Liver (tissue), 8 donors: ENCODE measurements at regions not wholly inside any gene's neighbourhood (a gene's known extent, or its start where the extent isn't known, plus 50 kb on each side); places are given as distances from the start of the nearest gene placed in this dataset.

Experiments
- DNase-seq: peaks from one replicate; pipeline ENCODE4 v3.0.0-alpha.2; 2017; ENCODE audit warnings: low spot score
- H3K27ac ChIP-seq, 2 donors: one replicate each; pipeline ENCODE4 v1.7.0; 2013; ENCODE audit warnings: inconsistent platforms in 2 of 2, low read length in 2 of 2, control low read depth in 1 of 2, low read depth in 1 of 2, mild to moderate bottlenecking in 1 of 2
- H3K27me3 ChIP-seq, 4 donors: one replicate each; pipeline versions ENCODE4 v1.6.1 to v1.7.0; 2013; ENCODE audit warnings: low read length in 3 of 4, inconsistent platforms in 1 of 4, mild to moderate bottlenecking in 1 of 4, moderate library complexity in 1 of 4; ENCODE audit not compliant: control insufficient read depth in 4 of 4, insufficient read depth in 4 of 4
- H3K36me3 ChIP-seq, 4 donors: one replicate each; pipeline versions ENCODE4 v1.6.1 to v1.7.0; 2013; ENCODE audit warnings: low read length in 3 of 4, mild to moderate bottlenecking in 3 of 4, low read depth in 1 of 4, moderate library complexity in 1 of 4; ENCODE audit not compliant: control insufficient read depth in 4 of 4, insufficient read depth in 3 of 4
- H3K4me1 ChIP-seq, 4 donors: one replicate each; pipeline versions ENCODE4 v1.6.1 to v1.7.0; 2013; ENCODE audit warnings: low read length in 3 of 4, mild to moderate bottlenecking in 3 of 4, moderate library complexity in 1 of 4; ENCODE audit not compliant: control insufficient read depth in 4 of 4, insufficient read depth in 4 of 4
- H3K4me3 ChIP-seq, 3 donors: one replicate each; pipeline versions ENCODE4 v1.6.1 to v1.7.0; 2013; ENCODE audit warnings: low read length in 3 of 3, control low read depth in 1 of 3, low read depth in 1 of 3, mild to moderate bottlenecking in 1 of 3
- H3K9ac ChIP-seq, 2 donors: one replicate each; pipeline ENCODE4 v1.7.0; 2013; ENCODE audit warnings: low read length in 2 of 2, mild to moderate bottlenecking in 2 of 2, moderate library complexity in 2 of 2, control low read depth in 1 of 2, low read depth in 1 of 2
- H3K9me3 ChIP-seq, 4 donors: one replicate each; pipeline versions ENCODE4 v1.6.1 to v1.7.0; 2013; ENCODE audit warnings: low read length in 3 of 4; ENCODE audit not compliant: control insufficient read depth in 4 of 4
- EGR1 ChIP-seq, 2 donors: IDR thresholded peaks; 2 replicates each; pipeline ENCODE4 v1.6.1; 2016 to 2018; ENCODE audit warnings: antibody characterized with exemption in 2 of 2, low read depth in 2 of 2
- FOXA1 ChIP-seq: IDR thresholded peaks from 2 replicates; pipeline ENCODE4 v1.6.1; 2016; ENCODE audit warnings: antibody characterized with exemption
- FOXA2 ChIP-seq: IDR thresholded peaks from 2 replicates; pipeline ENCODE4 v1.6.1; 2016; ENCODE audit warnings: antibody characterized with exemption
- GABPA ChIP-seq, 2 donors: IDR thresholded peaks in 1 of 2; conservative IDR thresholded peaks in 1 of 2; 2 replicates each; pipeline ENCODE4 v1.6.1; 2016; ENCODE audit warnings: antibody characterized with exemption in 2 of 2, mild to moderate bottlenecking in 1 of 2, moderate library complexity in 1 of 2
- HNF4A ChIP-seq, 2 donors: conservative IDR thresholded peaks; 2 replicates each; pipeline ENCODE4 v1.6.1; 2016; ENCODE audit warnings: antibody characterized with exemption in 2 of 2, mild to moderate bottlenecking in 2 of 2
- HNF4G ChIP-seq: IDR thresholded peaks from 2 replicates; pipeline ENCODE4 v1.6.1; 2016; ENCODE audit warnings: antibody characterized with exemption
- JUND ChIP-seq, 2 donors: IDR thresholded peaks; 2 replicates each; pipeline ENCODE4 v1.6.1; 2016; ENCODE audit warnings: antibody characterized with exemption in 2 of 2
- NR2F2 ChIP-seq: IDR thresholded peaks from 2 replicates; pipeline ENCODE4 v1.6.1; 2016; ENCODE audit warnings: antibody characterized with exemption
- RAD21 ChIP-seq, 2 donors: IDR thresholded peaks; 2 replicates each; pipeline ENCODE4 v1.6.1; 2016; ENCODE audit warnings: antibody characterized with exemption in 2 of 2, mild to moderate bottlenecking in 2 of 2
- RXRA ChIP-seq, 2 donors: IDR thresholded peaks; 2 replicates each; pipeline ENCODE4 v1.6.1; 2017 to 2018; ENCODE audit warnings: antibody characterized with exemption in 2 of 2, mild to moderate bottlenecking in 1 of 2
- SP1 ChIP-seq: IDR thresholded peaks from 2 replicates; pipeline ENCODE4 v1.6.1; 2018; ENCODE audit warnings: antibody characterized with exemption, mild to moderate bottlenecking
- TAF1 ChIP-seq: conservative IDR thresholded peaks from 2 replicates; pipeline ENCODE4 v1.6.1; 2016; ENCODE audit warnings: antibody characterized with exemption, mild to moderate bottlenecking
- YY1 ChIP-seq: IDR thresholded peaks from 2 replicates; pipeline ENCODE4 v1.6.1; 2016; ENCODE audit warnings: antibody characterized with exemption, mild to moderate bottlenecking
- WGBS: extraction: QIAGEN DNeasy Blood & Tissue Kit; methylation state at CpG from one replicate; pipeline ENCODE4 v1.1.7; 2013; 5-methylcytosine and 5-hydroxymethylcytosine counted together
- TF ChIP-seq, protein P1 (sequence below): IDR thresholded peaks from 2 replicates; pipeline ENCODE4 v1.6.1; 2016; ENCODE audit warnings: antibody characterized with exemption, mild to moderate bottlenecking
- TF ChIP-seq, protein P2 (sequence below): IDR thresholded peaks from 2 replicates; pipeline ENCODE4 v1.6.1; 2016; ENCODE audit warnings: antibody characterized with exemption
- TF ChIP-seq, protein P3 (sequence below): fragments of 150-350 bp; IDR thresholded peaks from 2 replicates; pipeline ENCODE4 v1.5.1; 2017; ENCODE audit warnings: improper control_type of control experiment, low read depth, low read length; ENCODE audit not compliant: missing input control
- TF ChIP-seq, protein P4 (sequence below): IDR thresholded peaks from 2 replicates; pipeline ENCODE4 v1.6.1; 2016; ENCODE audit warnings: antibody characterized with exemption
- TF ChIP-seq, protein P5 (sequence below): IDR thresholded peaks from 2 replicates; pipeline ENCODE4 v1.6.1; 2016; ENCODE audit warnings: antibody characterized with exemption
- donor health status: healthy.
- donor health status: healthy.
- donor health status: healthy.
- donor health status: healthy.
- donor health status: healthy.

DNA sequence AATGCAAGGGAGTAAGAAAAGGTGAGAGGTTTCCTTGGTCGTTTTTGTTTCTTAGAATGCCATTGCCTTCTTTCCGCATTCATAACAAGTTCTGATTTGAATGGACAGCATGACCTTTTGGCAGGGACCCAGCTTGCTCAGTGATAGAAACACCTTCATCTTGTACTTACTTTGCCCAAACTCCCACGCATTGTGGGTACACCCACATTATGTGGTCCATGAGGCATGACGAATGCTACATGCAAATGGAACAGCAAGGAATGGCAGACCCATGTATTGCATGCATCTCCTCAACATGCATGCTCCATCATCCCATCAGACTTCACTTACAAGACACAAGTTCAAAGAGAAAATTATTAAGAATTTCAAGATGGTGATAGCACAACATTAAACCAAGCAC is 102.8 kb downstream of the CDC7 start:
- no peak overlapping the region for H3K4me3 ChIP-seq
- H3K27me3 ChIP-seq, result no peaks in the 10 kb centered on the region
- WGBS, result 93% methylated on average over 4 of the region's 4 CpGs
- H3K27ac ChIP-seq, result no peak overlapping the region
- H3K36me3 ChIP-seq, result no peaks in the 10 kb centered on the region
- DNase-seq, result no peak
- no peaks in the 10 kb centered on the region for H3K4me1 ChIP-seq
- H3K9ac ChIP-seq, result no peak overlapping the region
- TF ChIP-seq RXRA (IDR thresholded peaks at IDR 0.05) (no peak), SP1 (no peak), HNF4G (no peak), JUND (IDR thresholded peaks at IDR 0.05) (no peak), TAF1 (no peak), EGR1 (IDR thresholded peaks at IDR 0.05; ENCODE audit: low read depth in 2 of 2) (no peak), RAD21 (IDR thresholded peaks at IDR 0.05) (no peak), FOXA2 (no peak), FOXA1 (no peak), GABPA (IDR thresholded peaks at IDR 0.05 in 1 of 2, conservative IDR thresholded peaks at IDR 0.05 in 1 of 2) (no peak), YY1 (no peak), HNF4A (conservative IDR thresholded peaks at IDR 0.05) (no peak), NR2F2 (no peak)
- TF ChIP-seq, protein P1, sequence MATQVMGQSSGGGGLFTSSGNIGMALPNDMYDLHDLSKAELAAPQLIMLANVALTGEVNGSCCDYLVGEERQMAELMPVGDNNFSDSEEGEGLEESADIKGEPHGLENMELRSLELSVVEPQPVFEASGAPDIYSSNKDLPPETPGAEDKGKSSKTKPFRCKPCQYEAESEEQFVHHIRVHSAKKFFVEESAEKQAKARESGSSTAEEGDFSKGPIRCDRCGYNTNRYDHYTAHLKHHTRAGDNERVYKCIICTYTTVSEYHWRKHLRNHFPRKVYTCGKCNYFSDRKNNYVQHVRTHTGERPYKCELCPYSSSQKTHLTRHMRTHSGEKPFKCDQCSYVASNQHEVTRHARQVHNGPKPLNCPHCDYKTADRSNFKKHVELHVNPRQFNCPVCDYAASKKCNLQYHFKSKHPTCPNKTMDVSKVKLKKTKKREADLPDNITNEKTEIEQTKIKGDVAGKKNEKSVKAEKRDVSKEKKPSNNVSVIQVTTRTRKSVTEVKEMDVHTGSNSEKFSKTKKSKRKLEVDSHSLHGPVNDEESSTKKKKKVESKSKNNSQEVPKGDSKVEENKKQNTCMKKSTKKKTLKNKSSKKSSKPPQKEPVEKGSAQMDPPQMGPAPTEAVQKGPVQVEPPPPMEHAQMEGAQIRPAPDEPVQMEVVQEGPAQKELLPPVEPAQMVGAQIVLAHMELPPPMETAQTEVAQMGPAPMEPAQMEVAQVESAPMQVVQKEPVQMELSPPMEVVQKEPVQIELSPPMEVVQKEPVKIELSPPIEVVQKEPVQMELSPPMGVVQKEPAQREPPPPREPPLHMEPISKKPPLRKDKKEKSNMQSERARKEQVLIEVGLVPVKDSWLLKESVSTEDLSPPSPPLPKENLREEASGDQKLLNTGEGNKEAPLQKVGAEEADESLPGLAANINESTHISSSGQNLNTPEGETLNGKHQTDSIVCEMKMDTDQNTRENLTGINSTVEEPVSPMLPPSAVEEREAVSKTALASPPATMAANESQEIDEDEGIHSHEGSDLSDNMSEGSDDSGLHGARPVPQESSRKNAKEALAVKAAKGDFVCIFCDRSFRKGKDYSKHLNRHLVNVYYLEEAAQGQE, result no peak
- TF ChIP-seq, protein P2, sequence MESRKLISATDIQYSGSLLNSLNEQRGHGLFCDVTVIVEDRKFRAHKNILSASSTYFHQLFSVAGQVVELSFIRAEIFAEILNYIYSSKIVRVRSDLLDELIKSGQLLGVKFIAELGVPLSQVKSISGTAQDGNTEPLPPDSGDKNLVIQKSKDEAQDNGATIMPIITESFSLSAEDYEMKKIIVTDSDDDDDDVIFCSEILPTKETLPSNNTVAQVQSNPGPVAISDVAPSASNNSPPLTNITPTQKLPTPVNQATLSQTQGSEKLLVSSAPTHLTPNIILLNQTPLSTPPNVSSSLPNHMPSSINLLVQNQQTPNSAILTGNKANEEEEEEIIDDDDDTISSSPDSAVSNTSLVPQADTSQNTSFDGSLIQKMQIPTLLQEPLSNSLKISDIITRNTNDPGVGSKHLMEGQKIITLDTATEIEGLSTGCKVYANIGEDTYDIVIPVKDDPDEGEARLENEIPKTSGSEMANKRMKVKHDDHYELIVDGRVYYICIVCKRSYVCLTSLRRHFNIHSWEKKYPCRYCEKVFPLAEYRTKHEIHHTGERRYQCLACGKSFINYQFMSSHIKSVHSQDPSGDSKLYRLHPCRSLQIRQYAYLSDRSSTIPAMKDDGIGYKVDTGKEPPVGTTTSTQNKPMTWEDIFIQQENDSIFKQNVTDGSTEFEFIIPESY, result no peak
- TF ChIP-seq, protein P3, sequence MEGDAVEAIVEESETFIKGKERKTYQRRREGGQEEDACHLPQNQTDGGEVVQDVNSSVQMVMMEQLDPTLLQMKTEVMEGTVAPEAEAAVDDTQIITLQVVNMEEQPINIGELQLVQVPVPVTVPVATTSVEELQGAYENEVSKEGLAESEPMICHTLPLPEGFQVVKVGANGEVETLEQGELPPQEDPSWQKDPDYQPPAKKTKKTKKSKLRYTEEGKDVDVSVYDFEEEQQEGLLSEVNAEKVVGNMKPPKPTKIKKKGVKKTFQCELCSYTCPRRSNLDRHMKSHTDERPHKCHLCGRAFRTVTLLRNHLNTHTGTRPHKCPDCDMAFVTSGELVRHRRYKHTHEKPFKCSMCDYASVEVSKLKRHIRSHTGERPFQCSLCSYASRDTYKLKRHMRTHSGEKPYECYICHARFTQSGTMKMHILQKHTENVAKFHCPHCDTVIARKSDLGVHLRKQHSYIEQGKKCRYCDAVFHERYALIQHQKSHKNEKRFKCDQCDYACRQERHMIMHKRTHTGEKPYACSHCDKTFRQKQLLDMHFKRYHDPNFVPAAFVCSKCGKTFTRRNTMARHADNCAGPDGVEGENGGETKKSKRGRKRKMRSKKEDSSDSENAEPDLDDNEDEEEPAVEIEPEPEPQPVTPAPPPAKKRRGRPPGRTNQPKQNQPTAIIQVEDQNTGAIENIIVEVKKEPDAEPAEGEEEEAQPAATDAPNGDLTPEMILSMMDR, result no peak
- TF ChIP-seq, protein P4, sequence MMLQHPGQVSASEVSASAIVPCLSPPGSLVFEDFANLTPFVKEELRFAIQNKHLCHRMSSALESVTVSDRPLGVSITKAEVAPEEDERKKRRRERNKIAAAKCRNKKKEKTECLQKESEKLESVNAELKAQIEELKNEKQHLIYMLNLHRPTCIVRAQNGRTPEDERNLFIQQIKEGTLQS, result no peak
- TF ChIP-seq, protein P5, sequence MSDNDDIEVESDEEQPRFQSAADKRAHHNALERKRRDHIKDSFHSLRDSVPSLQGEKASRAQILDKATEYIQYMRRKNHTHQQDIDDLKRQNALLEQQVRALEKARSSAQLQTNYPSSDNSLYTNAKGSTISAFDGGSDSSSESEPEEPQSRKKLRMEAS, result no peak
- no peaks in the 10 kb centered on the region for H3K9me3 ChIP-seq
